Endothelial cell of umbilical vein (primary cell): ENCODE measurements at regions not wholly inside any gene's neighbourhood (a gene's known extent, or its start where the extent isn't known, plus 50 kb on each side); places are given as distances from the start of the nearest gene placed in this dataset.

Experiments used
- BruUV-seq: library from RNA; stranded (reverse); fragments of 400-500 nt; replicated peaks from 2 replicates; lab custom pipeline; 2021; lab: Mats Ljungman, UMichigan
- CTCF ChIA-PET: fragments of 300-600, 350-600 bp; sonication (Branson Sonifier 250); formaldehyde crosslinking; loops from one replicate; lab custom pipeline; 2021; ENCODE audit warnings: antibody characterized with exemption, inconsistent platforms; lab: Charles Lee
- POLR2A ChIA-PET: fragments of 300-600, 350-600 bp; sonication (Branson Sonifier 250); formaldehyde crosslinking; loops from one replicate; lab custom pipeline; 2021; ENCODE audit warnings: antibody characterized with exemption, inconsistent platforms; lab: Charles Lee
- DNase-seq: peaks from one replicate; pipeline ENCODE4 v3.0.0-alpha.2; 2011; ENCODE audit warnings: low read depth, low spot score
- FAIRE-seq: peaks from 2 replicates; lab custom pipeline; 2011; peaks lifted over from hg19 to GRCh38; lab: Jason Lieb, UNC
- H2AFZ ChIP-seq: 2 replicates; pipeline ENCODE4 v1.6.0; 2012; ENCODE audit warnings: low read depth, low read length, control low read depth, inconsistent platforms
- H3K27ac ChIP-seq: 2 replicates; pipeline ENCODE4 v1.5.1; 2011; ENCODE audit warnings: low read depth, mild to moderate bottlenecking, control low read depth, low read length, moderate library complexity; ENCODE audit not compliant: insufficient read depth
- H3K27me3 ChIP-seq, 2 experiments: 2 replicates each; pipeline versions ENCODE4 v1.6.0 to v1.6.1; 2011; ENCODE audit warnings: low read length in 2 of 2, mixed read lengths in 1 of 2; ENCODE audit not compliant: control insufficient read depth in 2 of 2, insufficient read depth in 2 of 2
- H3K36me3 ChIP-seq, 2 experiments: 2 replicates in 1 of 2; 3 replicates in 1 of 2; pipeline ENCODE4 v1.5.1; 2011; ENCODE audit warnings: low read length in 2 of 2, mild to moderate bottlenecking in 1 of 2, moderate library complexity in 1 of 2; ENCODE audit not compliant: control insufficient read depth in 2 of 2, insufficient read depth in 2 of 2; ENCODE audit errors: extremely low read depth in 1 of 2
- H3K4me1 ChIP-seq: 3 replicates; pipeline ENCODE4 v1.5.1; 2011; ENCODE audit warnings: mild to moderate bottlenecking, low read length; ENCODE audit not compliant: control insufficient read depth, insufficient read depth; ENCODE audit errors: extremely low read depth
- H3K4me2 ChIP-seq: 2 replicates; pipeline ENCODE4 v1.6.1; 2011; ENCODE audit warnings: low read length, control low read depth, mixed read lengths; ENCODE audit not compliant: insufficient read depth
- H3K4me3 ChIP-seq, 3 experiments: fragments of 200-600 bp in 1 of 3; sonication (generic), shearing (Covaris generic) in 1 of 3; replicated peaks in 1 of 3; 2 replicates each; pipeline ENCODE4 v1.5.1; 2011 to 2016; ENCODE audit warnings: control low read depth in 3 of 3, low read length in 3 of 3, mild to moderate bottlenecking in 2 of 3, inconsistent platforms in 1 of 3, low read depth in 1 of 3, moderate library complexity in 1 of 3; ENCODE audit not compliant: insufficient read depth in 1 of 3
- H3K79me2 ChIP-seq: 2 replicates; pipeline ENCODE4 v1.6.0; 2012; ENCODE audit warnings: low read length, inconsistent platforms; ENCODE audit not compliant: control insufficient read depth, insufficient read depth
- H3K9ac ChIP-seq: replicated peaks from 2 replicates; pipeline ENCODE3; 2011; ENCODE audit warnings: low read length, control low read depth; ENCODE audit not compliant: insufficient read depth; ENCODE audit errors: extremely low read depth
- H3K9me1 ChIP-seq: replicated peaks from 3 replicates; pipeline ENCODE4 v1.6.0; 2011; ENCODE audit warnings: mild to moderate bottlenecking, low read length; ENCODE audit not compliant: control insufficient read depth, insufficient read depth; ENCODE audit errors: extremely low read depth
- H3K9me3 ChIP-seq: replicated peaks from 2 replicates; pipeline ENCODE4 v1.5.1; 2012; ENCODE audit warnings: low read length, inconsistent platforms; ENCODE audit not compliant: control insufficient read depth, insufficient read depth
- H4K20me1 ChIP-seq: replicated peaks from 2 replicates; pipeline ENCODE3; 2011; ENCODE audit warnings: mild to moderate bottlenecking, low read length; ENCODE audit not compliant: control insufficient read depth, insufficient read depth; ENCODE audit errors: extremely low read depth
- EZH2 ChIP-seq: IDR thresholded peaks from 2 replicates; pipeline ENCODE4 v1.6.1; 2012; ENCODE audit warnings: borderline replicate concordance, low read depth, mild to moderate bottlenecking, moderate library complexity, low read length, inconsistent platforms; ENCODE audit not compliant: severe bottlenecking
- FOS ChIP-seq: IDR thresholded peaks from 2 replicates; pipeline ENCODE4 v1.6.1; 2011; ENCODE audit warnings: mild to moderate bottlenecking, low read length, moderate library complexity, borderline replicate concordance; ENCODE audit not compliant: insufficient read depth
- dilution Hi-C: fragments of 300-500 bp; cut with MboI; formaldehyde crosslinking; loops from one replicate; pipeline ENCODE4 v1.15.0; 2019; ENCODE audit warnings: low sequenced_read_pairs; ENCODE audit not compliant: extremely low pct_ligation_motif_present
- intact Hi-C: fragments of 100-400 bp; cut with micrococcal nuclease; formaldehyde crosslinking; loops from one replicate; pipeline ENCODE4 v1.10.0; 2022
- TF ChIP-seq, protein P1 (sequence below), 2 donors: IDR thresholded peaks; 1 replicate in 1 of 2; 2 replicates in 1 of 2; pipeline ENCODE4 v1.5.1; 2011; ENCODE audit warnings: low read length in 2 of 2, mild to moderate bottlenecking in 2 of 2, moderate library complexity in 2 of 2, control low read depth in 1 of 2, inconsistent platforms in 1 of 2, low read depth in 1 of 2; ENCODE audit not compliant: insufficient read depth in 1 of 2; ENCODE audit errors: extremely low read depth in 1 of 2

DNA sequence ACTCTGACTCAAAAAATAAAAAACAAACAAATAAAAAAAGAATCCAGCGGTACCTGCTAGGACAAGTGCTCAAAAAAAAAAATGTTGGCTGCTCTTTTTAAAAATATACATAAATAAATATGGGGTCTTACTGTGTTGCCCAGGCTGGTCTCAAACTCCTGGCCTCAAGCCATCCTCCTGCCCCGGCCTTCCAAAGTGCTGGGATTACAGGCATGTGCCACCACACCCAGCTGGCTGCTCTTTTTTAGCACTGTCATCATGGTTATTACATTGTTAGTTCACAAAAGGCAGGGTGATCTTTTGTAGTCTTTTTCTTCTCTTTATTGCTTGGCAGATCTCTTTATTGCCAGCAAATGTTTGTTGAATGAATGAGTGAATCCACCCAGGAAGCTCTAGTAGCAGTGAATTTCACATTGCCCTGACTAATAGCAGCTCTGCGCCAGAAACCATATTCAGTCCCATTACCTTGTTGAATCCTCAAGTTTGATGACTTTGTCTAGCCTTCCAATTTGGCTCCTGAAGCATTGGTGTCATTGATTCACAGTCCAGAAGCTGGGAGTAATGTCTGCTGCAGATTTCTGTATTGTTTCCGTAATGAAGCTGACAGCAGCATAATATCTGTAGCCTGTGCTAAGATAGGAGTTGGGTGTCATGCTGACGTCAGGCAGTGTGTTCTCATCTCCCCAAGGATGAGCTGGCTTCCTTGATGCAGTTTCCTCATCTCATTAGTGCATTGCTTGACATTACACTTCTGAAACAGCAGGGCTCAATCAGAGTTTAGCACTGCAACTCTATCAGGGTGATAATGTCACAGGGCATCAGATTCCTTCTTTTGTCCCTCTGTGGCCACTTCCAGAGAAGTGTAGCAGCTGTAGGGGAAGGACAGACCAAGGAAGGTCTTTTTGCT is 84.9 kb upstream of the TGM3 start:
- POLR2A ChIA-PET = no interaction called here
- intact Hi-C loops = no loop called here

DNA sequence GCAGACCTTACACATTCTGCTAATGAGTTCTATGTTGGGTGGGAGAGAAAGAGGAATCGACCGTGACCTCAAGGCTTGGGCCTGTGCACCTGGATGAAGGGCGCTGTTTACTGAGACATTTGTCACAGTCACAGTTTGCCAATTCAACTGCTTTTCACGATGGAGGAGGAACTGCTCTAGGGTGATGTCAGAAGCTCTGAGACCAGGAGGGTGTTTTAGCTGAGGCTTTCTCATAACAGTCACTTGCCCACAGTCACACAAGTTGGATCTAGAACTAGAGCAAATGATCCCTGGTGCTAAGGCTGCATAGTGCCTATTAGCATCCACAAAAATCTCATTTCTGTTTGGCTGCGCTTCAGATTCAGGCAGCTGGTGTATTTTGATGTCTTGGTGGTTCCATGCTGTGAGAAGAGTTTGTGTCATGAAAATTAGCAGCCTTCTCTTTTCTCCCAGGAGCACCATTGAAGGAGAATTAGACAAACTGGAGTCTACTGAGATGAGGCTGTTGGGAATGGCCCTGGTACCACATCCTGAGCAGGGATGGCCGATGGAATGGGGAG is 83.3 kb upstream of the TGM3 start:
- H3K9ac ChIP-seq = no peak overlapping the region
- BruUV-seq = no TSS peak
- H3K4me1 ChIP-seq = peaks cover 4% of the 10 kb centered on the region
- ChIA-PET POLR2A (no interaction called here), CTCF (interaction anchor here (1.0 to 1.3 kb wide), 2 partner anchors 174 to 241 kb away, joined by 3 read pairs; no protein-coding TSS in a partner anchor)
- no peak for DNase-seq
- H3K36me3 ChIP-seq = no peaks in the 10 kb centered on the region
- no peak for FAIRE-seq
- H4K20me1 ChIP-seq = no peaks in the 10 kb centered on the region
- no peaks in the 10 kb centered on the region for H3K27me3 ChIP-seq
- H3K27ac ChIP-seq = no peak overlapping the region
- H3K9me1 ChIP-seq = no peaks in the 10 kb centered on the region
- H3K79me2 ChIP-seq = no peaks in the 10 kb centered on the region
- TF ChIP-seq, protein P1, sequence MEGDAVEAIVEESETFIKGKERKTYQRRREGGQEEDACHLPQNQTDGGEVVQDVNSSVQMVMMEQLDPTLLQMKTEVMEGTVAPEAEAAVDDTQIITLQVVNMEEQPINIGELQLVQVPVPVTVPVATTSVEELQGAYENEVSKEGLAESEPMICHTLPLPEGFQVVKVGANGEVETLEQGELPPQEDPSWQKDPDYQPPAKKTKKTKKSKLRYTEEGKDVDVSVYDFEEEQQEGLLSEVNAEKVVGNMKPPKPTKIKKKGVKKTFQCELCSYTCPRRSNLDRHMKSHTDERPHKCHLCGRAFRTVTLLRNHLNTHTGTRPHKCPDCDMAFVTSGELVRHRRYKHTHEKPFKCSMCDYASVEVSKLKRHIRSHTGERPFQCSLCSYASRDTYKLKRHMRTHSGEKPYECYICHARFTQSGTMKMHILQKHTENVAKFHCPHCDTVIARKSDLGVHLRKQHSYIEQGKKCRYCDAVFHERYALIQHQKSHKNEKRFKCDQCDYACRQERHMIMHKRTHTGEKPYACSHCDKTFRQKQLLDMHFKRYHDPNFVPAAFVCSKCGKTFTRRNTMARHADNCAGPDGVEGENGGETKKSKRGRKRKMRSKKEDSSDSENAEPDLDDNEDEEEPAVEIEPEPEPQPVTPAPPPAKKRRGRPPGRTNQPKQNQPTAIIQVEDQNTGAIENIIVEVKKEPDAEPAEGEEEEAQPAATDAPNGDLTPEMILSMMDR (IDR thresholded peaks at IDR 0.05; ENCODE audit: extremely low read depth in 1 of 2, insufficient read depth in 1 of 2, low read depth in 1 of 2, low read length in 2 of 2) = no peak
- no peaks in the 10 kb centered on the region for H3K9me3 ChIP-seq
- intact Hi-C loops = no loop called here
- H3K4me2 ChIP-seq = no peak overlapping the region
- dilution Hi-C loops = no loop called here
- no peak overlapping the region for H3K4me3 ChIP-seq
- no peak overlapping the region for H2AFZ ChIP-seq

More for the DNA sequence above, 84.9 kb upstream of the TGM3 start:
- Histone ChIP-seq H3K36me3 (no peaks in the 10 kb centered on the region), H4K20me1 (no peaks in the 10 kb centered on the region), H3K27ac (no peak overlapping the region), H3K79me2 (no peaks in the 10 kb centered on the region), H3K9me1 (no peaks in the 10 kb centered on the region), H3K4me1 (peaks cover 5% of the 10 kb centered on the region), H3K9me3 (no peaks in the 10 kb centered on the region), H3K27me3 (peaks cover 4 to 5% of the 10 kb centered on the region in 2 experiments), H3K4me2 (no peak overlapping the region), H3K9ac (no peak overlapping the region), H2AFZ (no peak overlapping the region), H3K4me3 (no peak overlapping the region)
- dilution Hi-C loops = no loop called here
- BruUV-seq = no TSS peak
- DNase-seq (peak; percentile 52), FAIRE-seq (no peak)
- CTCF ChIA-PET = interaction anchor here (1.0 kb wide), 1 partner anchor 241 kb away, joined by 6 read pairs; no protein-coding TSS in a partner anchor
- TF ChIP-seq EZH2 = no peak
- TF ChIP-seq FOS = peak; percentile 26
